PC-9 (cell line): ENCODE measurements at regions not wholly inside any gene's neighbourhood (a gene's known extent, or its start where the extent isn't known, plus 50 kb on each side); places are given as distances from the start of the nearest gene placed in this dataset.

ENCODE experiments used
- BruUV-seq: library from RNA; stranded (reverse); fragments of 400-500 nt; replicated peaks from 2 replicates; lab custom pipeline; 2021; lab: Mats Ljungman, UMichigan
- CTCF ChIA-PET: fragments of 300-600 bp; sonication (Branson Sonifier 250); formaldehyde crosslinking; loops from one replicate; lab custom pipeline; 2022; ENCODE audit warnings: antibody characterized with exemption; lab: Charles Lee
- POLR2A ChIA-PET: fragments of 300-600 bp; sonication (Branson Sonifier 250); formaldehyde crosslinking; loops from one replicate; lab custom pipeline; 2022; ENCODE audit warnings: antibody characterized with exemption; ENCODE audit not compliant: unreplicated experiment; lab: Charles Lee
- DNase-seq, 2 experiments: peaks; one replicate each; pipeline versions ENCODE4 v3.0.0 to v3.0.0-alpha.2; 2015 to 2022; ENCODE audit warnings: mixed read lengths in 1 of 2
- H2AFZ ChIP-seq: fragments of 200-600 bp; sonication (generic); 2 replicates; pipeline ENCODE4 v1.8.1; 2017; ENCODE audit warnings: antibody characterized with exemption
- H3F3A ChIP-seq: fragments of 200-600 bp; sonication (generic); 2 replicates; pipeline ENCODE4 v1.8.1; 2017; ENCODE audit warnings: antibody characterized with exemption, mild to moderate bottlenecking, low read depth; ENCODE audit not compliant: insufficient read depth
- H3K27ac ChIP-seq: fragments of 200-600 bp; sonication (generic); 2 replicates; pipeline ENCODE4 v1.6.1; 2016; ENCODE audit warnings: mixed run types
- H3K27me3 ChIP-seq: fragments of 200-600 bp; sonication (generic); 2 replicates; pipeline ENCODE4 v1.6.1; 2016; ENCODE audit warnings: low read depth, mixed run types; ENCODE audit not compliant: insufficient read depth
- H3K36me3 ChIP-seq: fragments of 200-600 bp; sonication (generic); 2 replicates; pipeline ENCODE4 v1.6.1; 2016; ENCODE audit warnings: low read depth, mixed run types
- H3K4me1 ChIP-seq: fragments of 200-600 bp; sonication (generic); replicated peaks from 2 replicates; pipeline ENCODE4 v1.6.1; 2016; ENCODE audit warnings: mixed run types; ENCODE audit not compliant: insufficient read depth
- H3K4me2 ChIP-seq: fragments of 200-600 bp; sonication (generic); 2 replicates; pipeline ENCODE4 v1.6.1; 2017; ENCODE audit warnings: mixed run types
- H3K4me3 ChIP-seq: fragments of 200-600 bp; sonication (generic); 2 replicates; pipeline ENCODE4 v1.6.1; 2016; ENCODE audit warnings: mixed run types
- H3K79me2 ChIP-seq: fragments of 200-600 bp; sonication (generic); 2 replicates; pipeline ENCODE4 v1.6.1; 2017; ENCODE audit warnings: low read depth, mixed run types
- H3K9me2 ChIP-seq: fragments of 200-600 bp; sonication (generic); 2 replicates; pipeline ENCODE4 v1.8.1; 2017; ENCODE audit warnings: mild to moderate bottlenecking; ENCODE audit not compliant: insufficient read depth
- H3K9me3 ChIP-seq: fragments of 200-600 bp; sonication (generic); 2 replicates; pipeline ENCODE4 v1.8.1; 2016; ENCODE audit warnings: low read depth; ENCODE audit not compliant: insufficient read depth
- H4K20me1 ChIP-seq: fragments of 200-600 bp; sonication (generic); 2 replicates; pipeline ENCODE4 v1.8.1; 2017; ENCODE audit not compliant: insufficient read depth
- EZH2 ChIP-seq: fragments of 200-600 bp; sonication (generic); IDR thresholded peaks from 2 replicates; pipeline ENCODE4 v1.8.0; 2017; ENCODE audit warnings: antibody characterized with exemption, low read depth
- intact Hi-C: fragments of 100-400 bp; cut with micrococcal nuclease; formaldehyde crosslinking; loops from one replicate; pipeline ENCODE4 v1.10.0; 2022; ENCODE audit not compliant: unreplicated experiment
- TF ChIP-seq, protein P1 (sequence below): fragments of 200-600 bp; sonication (generic); conservative IDR thresholded peaks from 2 replicates; pipeline ENCODE4 v1.6.1; 2017; ENCODE audit warnings: mixed run types, antibody characterized with exemption, mild to moderate bottlenecking, moderate library complexity

DNA sequence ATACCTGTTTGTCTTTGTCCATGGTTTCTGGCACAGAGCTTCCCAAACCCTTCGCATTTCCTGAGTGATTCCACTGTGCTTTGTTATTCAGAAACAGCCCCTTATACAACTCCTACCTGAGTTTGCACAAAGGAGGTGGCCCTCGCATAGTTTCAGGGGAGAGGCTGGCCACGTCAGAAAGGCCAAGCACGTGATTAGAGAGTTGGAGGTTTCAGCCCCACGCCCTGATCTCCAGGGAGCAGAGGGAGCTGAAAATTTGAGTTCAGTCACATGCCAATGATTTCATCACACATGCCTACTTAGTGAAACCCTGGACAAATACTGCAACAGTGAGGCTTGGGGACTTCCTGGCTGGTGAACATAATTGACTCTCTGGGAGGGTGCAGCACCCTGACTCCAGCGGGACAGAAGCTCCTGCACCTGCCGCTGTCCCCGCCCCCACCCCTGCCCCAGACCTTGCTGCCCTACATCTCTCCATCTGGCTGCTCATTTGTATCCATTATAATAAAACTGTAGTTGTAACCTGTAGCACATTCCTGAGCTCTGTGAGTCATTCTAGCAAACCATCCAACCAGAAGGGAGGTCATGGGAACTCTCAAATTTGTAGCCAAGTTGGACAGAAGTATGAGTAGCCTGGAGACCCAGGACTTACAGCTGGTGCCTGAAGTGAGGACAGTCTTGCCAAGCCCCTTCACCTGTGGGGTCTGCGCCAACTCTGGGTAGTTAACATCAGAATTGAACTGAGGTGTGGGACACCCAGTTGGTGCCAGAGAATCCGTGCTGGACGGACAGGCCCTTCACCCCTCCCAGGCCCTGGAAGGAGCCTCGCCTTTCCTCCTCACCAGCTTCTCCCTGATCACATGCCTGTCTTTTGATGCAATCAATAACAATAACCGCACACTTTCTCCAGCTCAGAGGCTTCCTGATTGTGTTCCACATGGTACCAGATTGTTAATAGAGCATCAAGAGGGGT, 224.3 kb downstream of the ANAPC1 start:
- CTCF ChIA-PET = interaction anchor here (0.6 kb wide), 1 partner anchor 47 kb away, joined by 3 read pairs; no protein-coding TSS in a partner anchor
- no peaks in the 10 kb centered on the region for H4K20me1 ChIP-seq
- no peaks in the 10 kb centered on the region for H3K79me2 ChIP-seq
- no peaks in the 10 kb centered on the region for H3K27me3 ChIP-seq
- peak overlapping the region; percentile 82 for H3K4me2 ChIP-seq
- H3K4me3 ChIP-seq = peak overlapping the region; percentile 35; the same call in 1 of the 2 replicates
- TF ChIP-seq EZH2 = no peak
- POLR2A ChIA-PET = interaction anchor here (0.6 to 1.3 kb wide), 3 partner anchors 41 to 365 kb away, joined by 3 to 35 read pairs (median 26); no protein-coding TSS in a partner anchor
- peak; percentile 90 to 99 for DNase-seq
- H2AFZ ChIP-seq = no peak overlapping the region
- TSS peak; percentile 95 for BruUV-seq
- H3F3A ChIP-seq = peaks cover 34% of the 10 kb centered on the region
- H3K9me3 ChIP-seq = no peaks in the 10 kb centered on the region
- H3K4me1 ChIP-seq = peaks cover 49% of the 10 kb centered on the region
- peak overlapping the region; percentile 100 for H3K27ac ChIP-seq
- no peaks in the 10 kb centered on the region for H3K9me2 ChIP-seq
- no peaks in the 10 kb centered on the region for H3K36me3 ChIP-seq
- intact Hi-C loops = loop anchor here (1.0 to 10.0 kb wide), 4 partner anchors 18 to 165 kb away; no protein-coding TSS in a partner anchor

DNA sequence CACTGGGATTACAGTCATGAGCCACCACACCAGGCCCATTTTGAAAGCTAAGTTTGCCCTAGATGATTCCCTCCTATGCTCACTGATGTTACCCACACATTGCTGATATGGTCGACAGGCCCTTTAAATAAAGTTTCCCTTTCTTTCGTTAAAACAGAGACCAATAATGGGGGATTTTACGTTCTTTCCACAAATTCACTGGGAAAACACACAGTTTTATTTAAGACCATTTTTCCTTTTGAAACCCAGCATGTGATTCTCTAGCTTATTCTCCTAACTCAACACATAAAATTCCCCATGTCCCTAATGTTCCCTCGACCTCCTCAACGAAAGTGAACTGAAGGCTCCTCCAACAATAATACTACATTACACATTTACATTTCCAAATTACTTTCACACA, 223.2 kb downstream of the ANAPC1 start:
- POLR2A ChIA-PET = no interaction called here
- no peak for TF ChIP-seq EZH2
- TF ChIP-seq, protein P1, sequence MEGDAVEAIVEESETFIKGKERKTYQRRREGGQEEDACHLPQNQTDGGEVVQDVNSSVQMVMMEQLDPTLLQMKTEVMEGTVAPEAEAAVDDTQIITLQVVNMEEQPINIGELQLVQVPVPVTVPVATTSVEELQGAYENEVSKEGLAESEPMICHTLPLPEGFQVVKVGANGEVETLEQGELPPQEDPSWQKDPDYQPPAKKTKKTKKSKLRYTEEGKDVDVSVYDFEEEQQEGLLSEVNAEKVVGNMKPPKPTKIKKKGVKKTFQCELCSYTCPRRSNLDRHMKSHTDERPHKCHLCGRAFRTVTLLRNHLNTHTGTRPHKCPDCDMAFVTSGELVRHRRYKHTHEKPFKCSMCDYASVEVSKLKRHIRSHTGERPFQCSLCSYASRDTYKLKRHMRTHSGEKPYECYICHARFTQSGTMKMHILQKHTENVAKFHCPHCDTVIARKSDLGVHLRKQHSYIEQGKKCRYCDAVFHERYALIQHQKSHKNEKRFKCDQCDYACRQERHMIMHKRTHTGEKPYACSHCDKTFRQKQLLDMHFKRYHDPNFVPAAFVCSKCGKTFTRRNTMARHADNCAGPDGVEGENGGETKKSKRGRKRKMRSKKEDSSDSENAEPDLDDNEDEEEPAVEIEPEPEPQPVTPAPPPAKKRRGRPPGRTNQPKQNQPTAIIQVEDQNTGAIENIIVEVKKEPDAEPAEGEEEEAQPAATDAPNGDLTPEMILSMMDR = no peak
- no peaks in the 10 kb centered on the region for H3K27me3 ChIP-seq
- H3K9me2 ChIP-seq = no peaks in the 10 kb centered on the region
- H2AFZ ChIP-seq = no peak overlapping the region
- DNase-seq = no peak
- no peak overlapping the region for H3K4me3 ChIP-seq
- no peaks in the 10 kb centered on the region for H3K9me3 ChIP-seq
- H3K36me3 ChIP-seq = no peaks in the 10 kb centered on the region
- intact Hi-C loops = no loop called here
- peak overlapping the region; percentile 100 for H3K27ac ChIP-seq
- peaks cover 49% of the 10 kb centered on the region for H3K4me1 ChIP-seq
- CTCF ChIA-PET = no interaction called here
- peaks cover 34% of the 10 kb centered on the region for H3F3A ChIP-seq
- no peaks in the 10 kb centered on the region for H4K20me1 ChIP-seq
- H3K79me2 ChIP-seq = no peaks in the 10 kb centered on the region
- BruUV-seq = no TSS peak
- H3K4me2 ChIP-seq = peak overlapping the region; percentile 62

DNA sequence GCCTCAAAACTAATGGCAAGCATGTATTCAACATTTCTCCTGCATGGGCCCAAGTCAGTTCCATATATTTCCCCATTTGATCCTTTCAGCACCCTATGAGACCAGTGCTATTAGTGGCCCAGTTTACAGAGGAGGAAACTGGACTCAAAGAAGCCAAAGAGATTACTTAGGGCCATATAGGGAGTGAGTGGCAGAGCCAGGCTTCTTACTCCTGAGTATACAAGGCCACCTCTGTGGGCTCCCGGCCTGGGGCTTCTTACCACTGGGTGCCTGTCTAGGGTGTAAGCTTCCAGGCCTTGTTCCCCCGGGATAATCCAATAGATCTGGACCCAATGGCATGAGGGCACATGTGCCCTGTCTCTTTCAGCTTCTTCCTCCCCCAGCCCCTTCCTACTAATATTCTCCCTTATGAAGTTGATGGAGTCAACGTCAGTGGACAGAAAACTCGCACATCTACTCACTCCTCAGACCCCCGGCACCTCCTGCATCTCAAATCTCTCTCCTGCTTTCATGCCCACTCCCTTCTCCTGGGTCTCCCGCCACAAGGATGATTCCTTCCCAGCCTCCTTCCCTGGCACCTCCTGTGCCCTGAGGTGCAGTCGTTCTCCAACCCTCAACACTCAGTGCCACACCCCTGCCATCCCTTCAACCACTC, 222.6 kb downstream of the ANAPC1 start:
- CTCF ChIA-PET = no interaction called here
- H3K27ac ChIP-seq = peak overlapping the region; percentile 100
- peaks cover 34% of the 10 kb centered on the region for H3F3A ChIP-seq
- BruUV-seq = no TSS peak
- no peaks in the 10 kb centered on the region for H4K20me1 ChIP-seq
- H3K4me3 ChIP-seq = no peak overlapping the region
- H3K4me2 ChIP-seq = 0 out of 2 replicates have a peak overlapping the region, but pooled peaks have one; percentile 62
- no peaks in the 10 kb centered on the region for H3K9me2 ChIP-seq
- H3K9me3 ChIP-seq = no peaks in the 10 kb centered on the region
- intact Hi-C loops = no loop called here
- peaks cover 49% of the 10 kb centered on the region for H3K4me1 ChIP-seq
- no peaks in the 10 kb centered on the region for H3K27me3 ChIP-seq
- POLR2A ChIA-PET = no interaction called here
- H2AFZ ChIP-seq = no peak overlapping the region
- no peaks in the 10 kb centered on the region for H3K79me2 ChIP-seq
- H3K36me3 ChIP-seq = no peaks in the 10 kb centered on the region
- TF ChIP-seq, protein P1 = no peak
- no peak for TF ChIP-seq EZH2
- no peak for DNase-seq
